Ishikawa (cell line): ENCODE measurements at regions not wholly inside any gene's neighbourhood (a gene's known extent, or its start where the extent isn't known, plus 50 kb on each side); places are given as distances from the start of the nearest gene placed in this dataset.

Source experiments
- CREB1 ChIP-seq: IDR thresholded peaks from 2 replicates; pipeline ENCODE4 v1.6.1; 2012; ENCODE audit warnings: low read depth
- EGR1 ChIP-seq: IDR thresholded peaks from 2 replicates; pipeline ENCODE4 v1.6.1; 2012
- EP300 ChIP-seq: IDR thresholded peaks from 2 replicates; pipeline ENCODE4 v1.6.1; 2012; ENCODE audit warnings: borderline replicate concordance
- FOXM1 ChIP-seq: IDR thresholded peaks from 2 replicates; pipeline ENCODE4 v1.6.1; 2012; ENCODE audit warnings: low read depth, borderline replicate concordance
- MAX ChIP-seq: IDR thresholded peaks from 2 replicates; pipeline ENCODE4 v1.6.1; 2012
- NFIC ChIP-seq: IDR thresholded peaks from 2 replicates; pipeline ENCODE4 v1.6.1; 2012
- RAD21 ChIP-seq: IDR thresholded peaks from 2 replicates; pipeline ENCODE4 v1.6.1; 2012; ENCODE audit warnings: low read depth
- TF ChIP-seq, protein P1 (sequence below): IDR thresholded peaks from 2 replicates; pipeline ENCODE4 v1.6.1; 2012; ENCODE audit warnings: low read depth, mild to moderate bottlenecking

- TF ChIP-seq, protein P1, sequence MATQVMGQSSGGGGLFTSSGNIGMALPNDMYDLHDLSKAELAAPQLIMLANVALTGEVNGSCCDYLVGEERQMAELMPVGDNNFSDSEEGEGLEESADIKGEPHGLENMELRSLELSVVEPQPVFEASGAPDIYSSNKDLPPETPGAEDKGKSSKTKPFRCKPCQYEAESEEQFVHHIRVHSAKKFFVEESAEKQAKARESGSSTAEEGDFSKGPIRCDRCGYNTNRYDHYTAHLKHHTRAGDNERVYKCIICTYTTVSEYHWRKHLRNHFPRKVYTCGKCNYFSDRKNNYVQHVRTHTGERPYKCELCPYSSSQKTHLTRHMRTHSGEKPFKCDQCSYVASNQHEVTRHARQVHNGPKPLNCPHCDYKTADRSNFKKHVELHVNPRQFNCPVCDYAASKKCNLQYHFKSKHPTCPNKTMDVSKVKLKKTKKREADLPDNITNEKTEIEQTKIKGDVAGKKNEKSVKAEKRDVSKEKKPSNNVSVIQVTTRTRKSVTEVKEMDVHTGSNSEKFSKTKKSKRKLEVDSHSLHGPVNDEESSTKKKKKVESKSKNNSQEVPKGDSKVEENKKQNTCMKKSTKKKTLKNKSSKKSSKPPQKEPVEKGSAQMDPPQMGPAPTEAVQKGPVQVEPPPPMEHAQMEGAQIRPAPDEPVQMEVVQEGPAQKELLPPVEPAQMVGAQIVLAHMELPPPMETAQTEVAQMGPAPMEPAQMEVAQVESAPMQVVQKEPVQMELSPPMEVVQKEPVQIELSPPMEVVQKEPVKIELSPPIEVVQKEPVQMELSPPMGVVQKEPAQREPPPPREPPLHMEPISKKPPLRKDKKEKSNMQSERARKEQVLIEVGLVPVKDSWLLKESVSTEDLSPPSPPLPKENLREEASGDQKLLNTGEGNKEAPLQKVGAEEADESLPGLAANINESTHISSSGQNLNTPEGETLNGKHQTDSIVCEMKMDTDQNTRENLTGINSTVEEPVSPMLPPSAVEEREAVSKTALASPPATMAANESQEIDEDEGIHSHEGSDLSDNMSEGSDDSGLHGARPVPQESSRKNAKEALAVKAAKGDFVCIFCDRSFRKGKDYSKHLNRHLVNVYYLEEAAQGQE = no peak
- TF ChIP-seq EGR1 (no peak), NFIC (no peak), MAX (no peak), EP300 (no peak), CREB1 (no peak), RAD21 (no peak), FOXM1 (no peak)
Observed at GRCh38 chr7:116098175-116098574, 67.6 kb upstream of the TFEC start.
